ENCODE measurements at regions not wholly inside any gene's neighbourhood (a gene's known extent, or its start where the extent isn't known, plus 50 kb on each side); places are given as distances from the start of the nearest gene placed in this dataset.

GRCh38 chr1:25163986-25164385 is 68.3 kb downstream of the SYF2 start:
- TF ChIP-seq, protein P1, sequence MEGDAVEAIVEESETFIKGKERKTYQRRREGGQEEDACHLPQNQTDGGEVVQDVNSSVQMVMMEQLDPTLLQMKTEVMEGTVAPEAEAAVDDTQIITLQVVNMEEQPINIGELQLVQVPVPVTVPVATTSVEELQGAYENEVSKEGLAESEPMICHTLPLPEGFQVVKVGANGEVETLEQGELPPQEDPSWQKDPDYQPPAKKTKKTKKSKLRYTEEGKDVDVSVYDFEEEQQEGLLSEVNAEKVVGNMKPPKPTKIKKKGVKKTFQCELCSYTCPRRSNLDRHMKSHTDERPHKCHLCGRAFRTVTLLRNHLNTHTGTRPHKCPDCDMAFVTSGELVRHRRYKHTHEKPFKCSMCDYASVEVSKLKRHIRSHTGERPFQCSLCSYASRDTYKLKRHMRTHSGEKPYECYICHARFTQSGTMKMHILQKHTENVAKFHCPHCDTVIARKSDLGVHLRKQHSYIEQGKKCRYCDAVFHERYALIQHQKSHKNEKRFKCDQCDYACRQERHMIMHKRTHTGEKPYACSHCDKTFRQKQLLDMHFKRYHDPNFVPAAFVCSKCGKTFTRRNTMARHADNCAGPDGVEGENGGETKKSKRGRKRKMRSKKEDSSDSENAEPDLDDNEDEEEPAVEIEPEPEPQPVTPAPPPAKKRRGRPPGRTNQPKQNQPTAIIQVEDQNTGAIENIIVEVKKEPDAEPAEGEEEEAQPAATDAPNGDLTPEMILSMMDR (IDR thresholded peaks at IDR 0.05; ENCODE audit: poor library complexity): no peak
- TF ChIP-seq EZH2phosphoT487 (IDR thresholded peaks at IDR 0.05; ENCODE audit: low read depth, severe bottlenecking, unreplicated experiment): no peak
- no peak for TF ChIP-seq EZH2 (IDR thresholded peaks at IDR 0.05; ENCODE audit: borderline replicate concordance)
